Right forelimb (tissue), 1 donor: ENCODE measurements at regions not wholly inside any gene's neighbourhood (a gene's known extent, or its start where the extent isn't known, plus 50 kb on each side); places are given as distances from the start of the nearest gene placed in this dataset.

ENCODE experiments used
- DNase-seq: peaks from one replicate; pipeline ENCODE4 v3.0.0-alpha.2; 2018

DNA sequence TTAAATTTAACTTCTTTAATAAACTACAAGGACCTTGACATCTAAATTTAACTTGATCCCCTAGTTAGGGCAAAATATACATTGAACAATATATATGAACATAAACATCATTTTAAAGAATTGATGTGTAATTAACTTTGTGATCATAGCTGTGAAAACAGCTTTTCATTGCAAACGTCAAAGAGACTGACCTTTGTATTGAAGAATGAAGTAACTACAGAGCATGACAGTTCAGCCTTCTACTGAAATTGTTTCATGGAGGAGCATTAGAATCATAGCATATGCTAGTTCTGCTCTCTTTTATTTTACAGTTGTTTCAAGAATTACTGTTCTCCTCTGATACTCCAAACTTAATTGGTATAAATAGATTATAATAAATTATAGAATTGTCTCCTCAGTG, 123.4 kb upstream of the PRR20A start:
- DNase-seq, result no peak

DNA sequence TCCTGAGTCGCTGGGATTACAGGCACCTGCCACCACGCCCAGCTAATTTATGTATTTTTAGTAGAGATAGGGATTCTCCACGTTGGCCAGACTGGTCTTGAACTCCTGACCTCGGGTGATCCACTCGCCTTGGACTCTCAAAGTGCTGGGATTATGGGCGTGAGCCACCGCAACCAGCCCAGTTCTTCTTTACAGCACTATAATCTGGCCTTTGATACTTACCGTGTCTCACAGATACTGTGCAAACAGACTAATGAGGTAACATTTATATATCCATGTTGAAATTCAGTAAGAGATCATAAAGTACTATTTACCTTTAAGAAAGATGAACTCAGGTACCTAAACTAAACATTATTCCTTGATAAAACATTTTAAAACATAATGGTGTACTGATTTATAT, 121.8 kb upstream of the PRR20A start:
- no peak for DNase-seq

DNA sequence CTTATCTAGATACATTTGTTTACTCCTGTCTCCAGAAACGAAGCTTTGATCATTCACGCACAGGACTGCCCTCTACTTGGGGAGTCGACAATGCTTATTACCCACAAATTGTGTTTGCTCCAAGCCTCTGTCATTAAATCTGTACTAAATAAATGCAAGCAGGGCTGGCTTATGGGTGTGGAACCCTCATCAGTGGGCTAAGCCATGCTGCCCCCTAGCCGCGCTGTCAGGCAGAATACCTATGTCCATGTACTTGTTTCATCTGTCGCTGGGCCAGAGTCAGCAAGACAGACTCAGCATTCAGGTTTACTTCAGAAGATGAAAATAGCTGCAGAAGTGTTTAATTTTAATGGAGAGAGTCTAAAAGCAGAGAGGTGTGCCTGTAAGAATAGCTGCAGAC, 110.0 kb upstream of the PRR20A start:
- DNase-seq, result no peak

DNA sequence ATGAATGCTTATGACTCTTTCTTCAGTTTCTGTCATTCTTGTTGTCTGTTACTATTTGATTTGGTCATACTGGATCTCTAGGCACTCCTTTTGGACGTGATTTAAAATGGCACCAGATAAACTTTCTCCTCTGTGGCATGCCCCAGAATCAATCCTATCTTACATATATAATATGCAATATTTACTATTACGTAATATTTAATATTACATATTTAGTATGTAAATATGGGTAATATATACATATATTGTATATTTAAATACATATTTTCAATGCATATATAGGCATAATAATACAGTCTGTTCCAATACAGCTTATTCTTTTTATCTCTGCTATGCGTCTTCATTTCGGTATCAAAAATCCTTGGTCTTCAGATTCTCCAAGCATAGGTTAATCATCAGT, 104.4 kb upstream of the PRR20A start:
- DNase-seq, result no peak

DNA sequence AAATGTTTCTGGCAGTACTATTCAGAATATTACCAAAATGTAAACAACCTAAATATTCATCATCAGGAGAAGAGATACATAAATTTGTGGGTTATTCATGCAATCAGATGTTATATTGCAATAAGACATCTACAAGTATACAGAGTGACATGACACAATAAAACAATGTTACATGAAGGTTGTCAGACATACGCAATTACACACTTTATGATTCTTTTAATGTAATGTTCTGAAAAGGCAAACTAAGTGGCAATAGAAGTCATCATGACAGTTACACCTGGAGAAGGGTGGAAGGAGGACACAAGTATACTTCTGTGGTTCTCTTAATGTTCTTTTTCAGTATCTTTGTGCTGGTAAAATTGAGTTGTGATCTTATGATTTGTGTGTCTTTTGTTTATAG, 95.8 kb upstream of the PRR20A start:
- no peak for DNase-seq

DNA sequence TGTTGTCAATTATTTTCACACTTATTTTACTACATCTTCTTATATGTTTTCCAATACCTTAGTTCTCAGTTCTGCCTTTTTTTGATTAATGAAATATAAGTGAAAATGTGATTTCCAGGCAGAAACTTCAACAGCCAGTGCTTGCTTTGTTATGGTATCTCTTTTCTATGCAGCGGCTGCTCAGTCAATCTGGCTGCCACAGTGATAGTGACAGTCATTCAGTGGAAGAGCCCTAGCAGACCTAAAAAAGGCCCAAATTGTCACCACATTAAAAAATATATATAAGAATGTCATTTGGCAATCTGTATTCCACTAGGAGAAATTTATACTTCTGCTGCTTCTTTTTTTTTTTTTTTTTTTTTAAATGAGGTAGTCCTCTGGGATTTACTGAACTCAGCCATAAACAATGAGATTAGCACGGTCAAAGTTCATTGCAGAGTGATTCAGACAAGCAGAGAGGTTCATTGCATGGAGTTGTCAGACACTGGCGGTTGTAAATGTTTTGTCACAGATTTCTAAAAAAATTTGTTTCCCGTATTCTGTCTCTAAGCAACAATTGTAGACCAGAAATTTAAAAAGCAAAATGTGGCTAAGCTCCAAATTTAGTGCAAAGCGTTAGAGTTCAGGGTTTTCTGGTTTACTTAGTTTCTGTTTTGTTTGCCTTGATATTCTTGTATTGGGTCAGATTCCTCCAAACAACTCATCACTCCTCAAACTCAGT, 94.7 kb upstream of the PRR20A start:
- DNase-seq, result no peak

DNA sequence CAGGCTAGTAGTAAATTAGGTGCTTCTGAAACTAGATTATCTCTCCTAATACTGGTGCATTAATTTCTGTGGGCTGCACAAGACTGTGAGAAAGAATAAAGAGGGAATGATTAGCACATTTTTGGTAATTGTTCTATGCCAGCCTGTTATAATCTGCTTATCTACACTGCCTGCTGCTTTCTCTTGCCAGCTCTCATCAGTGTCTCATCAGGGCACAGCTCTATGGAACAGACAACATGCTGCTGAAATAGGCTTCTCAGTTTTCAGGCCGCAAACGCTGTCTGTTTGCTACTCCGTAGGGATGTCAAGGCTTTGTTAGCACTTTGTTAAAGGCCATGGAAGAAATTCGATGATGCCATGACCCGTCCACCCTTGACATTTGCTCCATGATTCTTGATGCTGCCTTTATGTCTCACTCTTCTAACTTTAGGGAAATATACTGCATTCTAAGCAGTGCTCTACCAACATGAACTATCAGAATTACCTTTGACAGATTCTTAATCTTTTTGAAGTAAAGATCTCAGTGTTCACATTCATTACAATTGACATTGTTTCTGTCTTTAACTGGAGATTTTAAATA, 84.0 kb upstream of the PRR20A start:
- DNase-seq, result no peak

DNA sequence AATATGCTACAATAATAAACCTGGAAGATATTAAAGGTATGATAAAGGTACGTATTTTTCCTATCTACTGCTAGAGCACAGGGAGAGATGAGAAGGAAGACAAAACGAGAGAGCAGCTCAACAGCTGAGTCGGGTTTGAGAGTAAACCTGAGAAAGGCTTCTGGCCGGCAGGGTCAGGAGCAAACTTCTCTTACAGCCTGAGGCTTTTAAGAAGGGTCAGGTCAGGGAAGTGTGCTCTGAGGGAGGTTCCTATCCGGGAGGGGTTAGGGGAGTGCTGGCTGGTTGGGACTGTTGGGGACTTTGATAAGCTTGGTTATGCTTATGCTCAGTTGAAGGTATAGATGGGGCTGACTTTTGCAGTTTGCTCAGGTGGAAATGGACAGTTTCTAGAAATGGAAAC, 77.7 kb upstream of the PRR20A start:
- DNase-seq, result no peak

DNA sequence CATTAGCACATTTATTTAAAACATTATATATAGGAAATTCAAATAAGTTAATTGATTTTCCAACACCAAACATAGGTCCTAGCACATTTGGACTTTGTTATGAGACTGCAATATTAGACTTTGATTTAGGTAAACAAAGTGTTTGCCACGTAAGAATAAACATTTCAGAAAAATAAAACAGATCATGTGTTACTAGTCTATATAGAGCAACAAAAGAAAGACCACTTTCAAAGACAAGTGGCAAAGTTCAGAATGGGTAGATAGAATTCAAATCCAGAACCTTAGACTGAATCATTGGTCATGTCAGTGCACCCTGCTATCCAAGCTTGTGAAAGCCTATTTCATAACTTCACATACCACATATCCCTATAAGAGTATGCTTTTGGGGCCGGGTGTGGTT, 66.7 kb upstream of the PRR20A start:
- DNase-seq, result no peak

DNA sequence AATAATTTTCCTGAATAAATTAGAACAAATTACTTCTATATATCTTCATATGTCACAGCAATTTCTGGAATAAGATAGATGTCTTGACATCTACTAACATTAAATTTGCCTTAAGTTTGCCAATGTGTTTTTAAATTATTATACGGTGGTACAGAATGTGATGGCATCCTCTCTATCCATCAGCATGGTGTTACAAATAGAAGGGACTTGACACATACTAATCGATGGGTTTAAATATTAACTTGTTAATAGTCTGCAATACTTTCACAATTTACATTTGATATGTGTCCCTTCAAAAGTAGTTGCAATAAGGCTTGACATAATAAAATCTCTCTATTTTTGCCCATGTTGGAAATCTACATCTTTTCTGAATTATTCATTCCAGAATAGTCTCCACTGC, 65.1 kb upstream of the PRR20A start:
- DNase-seq, result no peak

DNA sequence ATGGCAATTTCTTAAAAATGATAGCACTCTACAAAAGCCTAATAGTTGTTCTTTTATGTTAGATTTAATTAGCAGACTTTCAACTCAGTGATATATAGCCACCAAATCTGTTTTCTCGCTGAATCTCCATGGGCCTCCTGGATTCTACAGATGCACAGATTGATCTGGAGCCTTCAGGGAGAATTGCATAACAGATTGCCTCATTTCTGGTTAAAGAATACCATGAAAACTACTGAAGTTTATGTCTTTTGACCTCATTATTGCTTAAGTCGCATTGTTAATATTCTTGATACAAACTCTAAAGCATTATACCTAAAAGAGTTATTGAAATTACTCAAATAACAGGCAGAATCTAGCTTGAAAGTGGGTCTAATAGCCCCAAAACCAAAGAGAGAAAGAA, 53.7 kb upstream of the PRR20A start:
- no peak for DNase-seq
